Prostate gland (tissue), 2 donors: ENCODE measurements at regions not wholly inside any gene's neighbourhood (a gene's known extent, or its start where the extent isn't known, plus 50 kb on each side); places are given as distances from the start of the nearest gene placed in this dataset.

Experiments used
- DNase-seq: peaks from one replicate; pipeline ENCODE4 v3.0.0-alpha.2; 2019; ENCODE audit warnings: low spot score
- H3K27ac ChIP-seq, 2 donors: fragments of 200-600 bp; sonication (generic); 2 replicates each; pipeline ENCODE4 v1.5.1; 2017 to 2019
- H3K27me3 ChIP-seq: fragments of 200-600 bp; sonication (generic); replicated peaks from 2 replicates; pipeline ENCODE4 v1.5.1; 2019; ENCODE audit not compliant: insufficient read depth
- H3K36me3 ChIP-seq, 2 donors: fragments of 200-600 bp; sonication (generic); 1 replicate in 1 of 2; 2 replicates in 1 of 2; pipeline versions ENCODE4 v1.5.1 to v1.8.1; 2017 to 2019
- H3K4me1 ChIP-seq: fragments of 200-600 bp; sonication (generic); replicated peaks from 2 replicates; pipeline ENCODE4 v1.5.1; 2019
- H3K4me3 ChIP-seq, 2 donors: fragments of 200-600 bp; sonication (generic); 2 replicates each; pipeline ENCODE4 v1.5.1; 2017 to 2019
- H3K9me3 ChIP-seq: fragments of 200-600 bp; sonication (generic); 2 replicates; pipeline ENCODE4 v1.5.1; 2017
- CTCF ChIP-seq, 4 experiments: fragments of 200-600 bp in 2 of 4; fragments of 450-650 bp in 2 of 4; sonication (generic) in 2 of 4; IDR thresholded peaks; 1 replicate in 3 of 4; 2 replicates in 1 of 4; pipeline ENCODE4 v1.5.1; 2016 to 2019; ENCODE audit warnings: antibody characterized with exemption in 4 of 4, mild to moderate bottlenecking in 2 of 4, moderate library complexity in 2 of 4
- POLR2A ChIP-seq: fragments of 450-650 bp; IDR thresholded peaks from one replicate; pipeline ENCODE4 v1.6.1; 2016; ENCODE audit warnings: antibody characterized with exemption, mild to moderate bottlenecking
- POLR2AphosphoS5 ChIP-seq: sonication (generic); formaldehyde crosslinking; IDR thresholded peaks from one replicate; pipeline ENCODE4 v1.6.1; 2017; ENCODE audit warnings: antibody characterized with exemption
- WGBS: methylation state at CpG from one replicate; pipeline ENCODE4 v1.1.5; 2018; 5-methylcytosine and 5-hydroxymethylcytosine counted together
- intact Hi-C: fragments of 100-400 bp; cut with DNase I; formaldehyde crosslinking; loops from one replicate; pipeline ENCODE4 v1.14.2; 2022

DNA sequence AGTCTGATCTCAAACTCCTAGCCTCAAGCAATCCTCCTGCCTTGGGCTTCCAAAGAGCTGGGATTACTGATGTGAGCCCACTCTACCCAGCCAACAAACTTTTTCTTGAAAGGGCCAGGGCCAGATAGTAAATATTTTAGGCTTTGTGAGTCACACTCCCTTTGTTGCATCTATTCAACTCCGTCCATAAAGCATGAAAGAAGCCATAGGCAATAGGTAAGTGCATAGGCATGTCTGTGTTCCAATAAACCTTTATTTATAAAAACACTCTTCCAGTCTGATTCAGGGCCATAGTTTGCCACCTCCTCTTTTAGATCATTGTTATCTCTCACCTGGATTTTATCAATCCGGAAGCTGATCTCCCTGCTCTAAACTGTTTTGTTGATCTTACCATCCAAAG, 105.6 kb upstream of the BMPER start:
- H3K27ac ChIP-seq = no peak overlapping the region
- 86% methylated on average over 2 of the region's 2 CpGs for WGBS
- no peak for TF ChIP-seq POLR2A
- TF ChIP-seq CTCF (IDR thresholded peaks at IDR 0.05) = no peak
- no peak for TF ChIP-seq POLR2AphosphoS5
- no peaks in the 10 kb centered on the region for H3K36me3 ChIP-seq
- no peaks in the 10 kb centered on the region for H3K9me3 ChIP-seq
- H3K4me3 ChIP-seq = no peak overlapping the region
- intact Hi-C loops = no loop called here
- no peak for DNase-seq
- H3K27me3 ChIP-seq = no peaks in the 10 kb centered on the region
- no peaks in the 10 kb centered on the region for H3K4me1 ChIP-seq

DNA sequence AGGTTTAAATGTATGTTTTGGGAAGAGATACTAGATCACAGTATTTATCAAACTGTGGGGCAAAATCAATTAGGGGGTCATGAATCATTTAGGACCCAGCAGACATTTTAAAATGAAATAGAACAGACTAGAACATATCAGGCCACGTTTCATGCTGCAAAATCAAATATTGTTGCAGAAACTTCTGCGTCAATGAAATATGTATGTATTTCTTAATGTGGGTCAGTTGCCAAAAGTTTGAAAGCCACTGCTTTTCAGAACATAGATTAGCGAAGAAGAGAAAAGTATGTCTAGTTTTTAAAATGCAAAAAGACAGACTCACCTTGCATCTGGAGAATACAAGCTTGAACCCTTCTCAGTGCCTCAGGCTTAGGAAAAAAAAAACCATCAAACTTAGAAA, 102.7 kb upstream of the BMPER start:
- no peak for DNase-seq
- Histone ChIP-seq H3K36me3 (no peaks in the 10 kb centered on the region), H3K9me3 (no peaks in the 10 kb centered on the region), H3K4me3 (no peak overlapping the region), H3K4me1 (no peaks in the 10 kb centered on the region), H3K27ac (no peak overlapping the region), H3K27me3 (no peaks in the 10 kb centered on the region)
- intact Hi-C loops = no loop called here
- 85% methylated on average over 3 of the region's 3 CpGs for WGBS
- TF ChIP-seq POLR2A = no peak
- no peak for TF ChIP-seq POLR2AphosphoS5
- TF ChIP-seq CTCF (IDR thresholded peaks at IDR 0.05) = no peak

GRCh38 chr7:33804140-33804660, 101.1 kb upstream of the BMPER start:
- Histone ChIP-seq H3K27me3 (no peaks in the 10 kb centered on the region), H3K36me3 (no peaks in the 10 kb centered on the region), H3K4me3 (no peak overlapping the region), H3K4me1 (no peaks in the 10 kb centered on the region), H3K27ac (no peak overlapping the region), H3K9me3 (no peaks in the 10 kb centered on the region)
- 90% methylated on average over 7 of the region's 7 CpGs for WGBS
- no peak for DNase-seq
- TF ChIP-seq CTCF (IDR thresholded peaks at IDR 0.05) = no peak
- no peak for TF ChIP-seq POLR2AphosphoS5
- TF ChIP-seq POLR2A = no peak
- intact Hi-C loops = no loop called here

GRCh38 chr7:33805630-33806233, 99.6 kb upstream of the BMPER start:
- TF ChIP-seq POLR2AphosphoS5 (no peak), CTCF (IDR thresholded peaks at IDR 0.05) (no peak), POLR2A (no peak)
- Histone ChIP-seq H3K4me3 (no peak overlapping the region), H3K27ac (no peak overlapping the region), H3K36me3 (no peaks in the 10 kb centered on the region), H3K9me3 (no peaks in the 10 kb centered on the region), H3K27me3 (no peaks in the 10 kb centered on the region), H3K4me1 (no peaks in the 10 kb centered on the region)
- intact Hi-C loops = no loop called here
- DNase-seq = no peak
- WGBS = 61% methylated on average over 7 of the region's 7 CpGs
